Activated CD8-positive, alpha-beta memory T cell treated with anti-CD3 and anti-CD28 coated beads, Interleukin-2, amount 50 U/mL, for 24 hours (primary cell): ENCODE measurements at regions not wholly inside any gene's neighbourhood (a gene's known extent, or its start where the extent isn't known, plus 50 kb on each side); places are given as distances from the start of the nearest gene placed in this dataset.

Experiments used
- DNase-seq: peaks from one replicate; pipeline ENCODE4 v3.0.0-alpha.2; 2020; ENCODE audit errors: extremely low read depth

GRCh38 chr2:172153156-172153555 lies 50.5 kb upstream of the DLX2 start:
- no peak for DNase-seq

GRCh38 chr2:172153757-172154156 lies 51.1 kb upstream of the DLX2 start:
- no peak for DNase-seq

- DNase-seq, result no peak
Measured at GRCh38 chr2:172155752-172156151, 53.1 kb upstream of the DLX2 start.

GRCh38 chr2:172160839-172161238 lies 58.1 kb upstream of the DLX2 start:
- DNase-seq, result no peak

- no peak for DNase-seq
Measured at GRCh38 chr2:172162225-172162733, 59.6 kb upstream of the DLX2 start.

- no peak for DNase-seq
Measured at GRCh38 chr2:172162739-172163336, 60.1 kb upstream of the DLX2 start.

GRCh38 chr2:172168917-172169346 lies 66.2 kb upstream of the DLX2 start:
- DNase-seq, result no peak

GRCh38 chr2:172169611-172170010 lies 66.9 kb upstream of the DLX2 start:
- DNase-seq, result no peak

- no peak for DNase-seq
Measured at GRCh38 chr2:172172513-172173173, 69.9 kb upstream of the DLX2 start.

- DNase-seq, result no peak
Measured at GRCh38 chr2:172173174-172173706, 70.5 kb upstream of the DLX2 start.

GRCh38 chr2:172177581-172177980 lies 74.9 kb upstream of the DLX2 start:
- DNase-seq, result no peak

GRCh38 chr2:172177996-172178395 lies 75.3 kb upstream of the DLX2 start:
- no peak for DNase-seq

GRCh38 chr2:172179045-172179701 lies 76.5 kb upstream of the DLX2 start:
- no peak for DNase-seq

- DNase-seq, result no peak
Measured at GRCh38 chr2:172181840-172182239, 79.1 kb upstream of the DLX2 start.

- no peak for DNase-seq
Measured at GRCh38 chr2:172182624-172183023, 79.9 kb upstream of the DLX2 start.

- no peak for DNase-seq
Measured at GRCh38 chr2:172193331-172194089, 90.8 kb upstream of the DLX2 start.

GRCh38 chr2:172195836-172196376 lies 93.2 kb upstream of the DLX2 start:
- no peak for DNase-seq

- DNase-seq, result no peak
Measured at GRCh38 chr2:172196768-172197431, 94.2 kb upstream of the DLX2 start.

- no peak for DNase-seq
Measured at GRCh38 chr2:172198361-172198760, 95.7 kb upstream of the DLX2 start.

GRCh38 chr2:172198908-172199307 lies 96.2 kb upstream of the DLX2 start:
- no peak for DNase-seq

GRCh38 chr2:172200495-172201085 lies 97.9 kb upstream of the DLX2 start:
- DNase-seq, result no peak
